ENCODE measurements at regions not wholly inside any gene's neighbourhood (a gene's known extent, or its start where the extent isn't known, plus 50 kb on each side); places are given as distances from the start of the nearest gene placed in this dataset.
"Not testable (repeated sequence)": the region's sequence is repeated elsewhere in the genome, so short reads cannot be mapped to it uniquely, and the experiment has no call there.

- H3K4me3 ChIP-seq, result peak overlapping the region; percentile 77
These were observed 177.2 kb downstream of the KDM5D start for GRCh38 chrY:19567051-19567921.

GRCh38 chrY:19559161-19559560 is 185.4 kb downstream of the KDM5D start:
- Histone ChIP-seq H3K27me3 (no peaks in the 10 kb centered on the region), H3K9me3 (no peaks in the 10 kb centered on the region), H3K36me3 (no peaks in the 10 kb centered on the region), H3K4me3 (no peak overlapping the region)
- peak; percentile 6 for DNase-seq

More at GRCh38 chrY:19567051-19567921, 177.2 kb downstream of the KDM5D start:
- no peaks in the 10 kb centered on the region for H3K9me3 ChIP-seq
- peaks cover 10% of the 10 kb centered on the region for H3K36me3 ChIP-seq
- DNase-seq, result peak; percentile 94
- H3K27me3 ChIP-seq, result no peaks in the 10 kb centered on the region

- H3K27me3 ChIP-seq, result no peaks in the 10 kb centered on the region
- H3K4me3 ChIP-seq, result no peak overlapping the region
- no peaks in the 10 kb centered on the region for H3K9me3 ChIP-seq
- no peaks in the 10 kb centered on the region for H3K36me3 ChIP-seq
- DNase-seq, result no peak
These were observed 194.7 kb downstream of the KDM5D start for GRCh38 chrY:19549671-19550466.

GRCh38 chrY:19541475-19542306 is 202.8 kb downstream of the KDM5D start:
- no peaks in the 10 kb centered on the region for H3K9me3 ChIP-seq
- no peak overlapping the region for H3K4me3 ChIP-seq
- H3K36me3 ChIP-seq, result no peaks in the 10 kb centered on the region
- H3K27me3 ChIP-seq, result no peaks in the 10 kb centered on the region
- peak; percentile 24 for DNase-seq

GRCh38 chrY:19535697-19536096 is 208.8 kb downstream of the KDM5D start:
- H3K4me3 ChIP-seq, H3K27me3 ChIP-seq, DNase-seq, H3K9me3 ChIP-seq, H3K36me3 ChIP-seq: not testable (repeated sequence)

GRCh38 chrY:19521976-19522375 is 222.6 kb downstream of the KDM5D start:
- no peaks in the 10 kb centered on the region for H3K9me3 ChIP-seq
- DNase-seq, result no peak
- no peak overlapping the region for H3K4me3 ChIP-seq
- H3K36me3 ChIP-seq, result no peaks in the 10 kb centered on the region
- H3K27me3 ChIP-seq, result no peaks in the 10 kb centered on the region

GRCh38 chrY:19503092-19503449 is 241.5 kb downstream of the KDM5D start:
- no peak for DNase-seq
- Histone ChIP-seq H3K9me3 (no peaks in the 10 kb centered on the region), H3K4me3 (no peak overlapping the region), H3K27me3 (no peaks in the 10 kb centered on the region), H3K36me3 (no peaks in the 10 kb centered on the region)

- Histone ChIP-seq H3K9me3 (no peaks in the 10 kb centered on the region), H3K4me3 (no peak overlapping the region), H3K36me3 (no peaks in the 10 kb centered on the region), H3K27me3 (no peaks in the 10 kb centered on the region)
- no peak for DNase-seq
These were observed 242.1 kb downstream of the KDM5D start for GRCh38 chrY:19502169-19503091.

GRCh38 chrY:19498556-19498955 is 246.0 kb downstream of the KDM5D start:
- Histone ChIP-seq H3K27me3 (no peaks in the 10 kb centered on the region), H3K36me3 (no peaks in the 10 kb centered on the region), H3K4me3 (no peak overlapping the region), H3K9me3 (no peaks in the 10 kb centered on the region)
- DNase-seq, result no peak

GRCh38 chrY:19487494-19487893 is 257.0 kb downstream of the KDM5D start:
- Histone ChIP-seq H3K4me3 (no peak overlapping the region), H3K36me3 (no peaks in the 10 kb centered on the region), H3K9me3 (no peaks in the 10 kb centered on the region), H3K27me3 (no peaks in the 10 kb centered on the region)
- no peak for DNase-seq

GRCh38 chrY:19484997-19485396 is 259.5 kb downstream of the KDM5D start:
- no peaks in the 10 kb centered on the region for H3K27me3 ChIP-seq
- no peak for DNase-seq
- H3K36me3 ChIP-seq, result no peaks in the 10 kb centered on the region
- H3K9me3 ChIP-seq, result no peaks in the 10 kb centered on the region
- H3K4me3 ChIP-seq, result no peak overlapping the region

- no peaks in the 10 kb centered on the region for H3K9me3 ChIP-seq
- H3K36me3 ChIP-seq, result no peaks in the 10 kb centered on the region
- H3K4me3 ChIP-seq, result no peak overlapping the region
- DNase-seq, result no peak
- no peaks in the 10 kb centered on the region for H3K27me3 ChIP-seq
These were observed 265.4 kb downstream of the KDM5D start for GRCh38 chrY:19479141-19479540.

- Histone ChIP-seq H3K27me3 (no peaks in the 10 kb centered on the region), H3K9me3 (no peaks in the 10 kb centered on the region), H3K4me3 (no peak overlapping the region), H3K36me3 (no peaks in the 10 kb centered on the region)
- no peak for DNase-seq
These were observed 266.6 kb downstream of the KDM5D start for GRCh38 chrY:19477959-19478358.

GRCh38 chrY:19465809-19466208 is 278.7 kb downstream of the KDM5D start:
- no peak for DNase-seq
- Histone ChIP-seq H3K27me3 (no peaks in the 10 kb centered on the region), H3K4me3 (no peak overlapping the region), H3K36me3 (no peaks in the 10 kb centered on the region), H3K9me3 (no peaks in the 10 kb centered on the region)

GRCh38 chrY:19456855-19457448 is 287.6 kb downstream of the KDM5D start:
- Histone ChIP-seq H3K36me3 (no peaks in the 10 kb centered on the region), H3K27me3 (no peaks in the 10 kb centered on the region), H3K9me3 (no peaks in the 10 kb centered on the region), H3K4me3 (no peak overlapping the region)
- DNase-seq, result no peak

- no peak for DNase-seq
- no peak overlapping the region for H3K4me3 ChIP-seq
- no peaks in the 10 kb centered on the region for H3K9me3 ChIP-seq
- no peaks in the 10 kb centered on the region for H3K36me3 ChIP-seq
- no peaks in the 10 kb centered on the region for H3K27me3 ChIP-seq
These were observed 311.5 kb downstream of the KDM5D start for GRCh38 chrY:19433059-19433458.
